ENCODE measurements at regions not wholly inside any gene's neighbourhood (a gene's known extent, or its start where the extent isn't known, plus 50 kb on each side); places are given as distances from the start of the nearest gene placed in this dataset.
"Not testable (repeated sequence)": the region's sequence is repeated elsewhere in the genome, so short reads cannot be mapped to it uniquely, and the experiment has no call there.

- no peak overlapping the region for H3K4me3 ChIP-seq (replicated peaks in 1 of 3)
- H3K9me3 ChIP-seq = no peaks in the 10 kb centered on the region
- intact Hi-C loops (cut with DNase I) = no loop called here
- no peaks in the 10 kb centered on the region for H3K27me3 ChIP-seq
- DNase-seq = no peak
- TF ChIP-seq POLR2A (IDR thresholded peaks at IDR 0.05) (no peak), CTCF (IDR thresholded peaks at IDR 0.05) (no peak)
- WGBS, 2 donors = 63 to 74% methylated on average over 3 of the region's 3 CpGs
- H3K4me1 ChIP-seq = peaks cover 0 to 6% of the 10 kb centered on the region in 2 donors
- H3K27ac ChIP-seq = no peak overlapping the region
- no peaks in the 10 kb centered on the region for H3K36me3 ChIP-seq
Observed at GRCh38 chr14:71399057-71399487, 491.8 kb downstream of the PCNX1 start.

GRCh38 chr14:71400871-71401321 lies 493.6 kb downstream of the PCNX1 start:
- intact Hi-C loops (cut with DNase I) = no loop called here
- no peaks in the 10 kb centered on the region for H3K36me3 ChIP-seq
- TF ChIP-seq CTCF (IDR thresholded peaks at IDR 0.05) (no peak), POLR2A (IDR thresholded peaks at IDR 0.05) (no peak)
- no peaks in the 10 kb centered on the region for H3K9me3 ChIP-seq
- peaks cover 0 to 6% of the 10 kb centered on the region in 2 donors for H3K4me1 ChIP-seq
- WGBS, 2 donors = 53 to 54% methylated on average over 3 of the region's 3 CpGs
- H3K4me3 ChIP-seq (replicated peaks in 1 of 3) = no peak overlapping the region
- no peak for DNase-seq
- no peak overlapping the region for H3K27ac ChIP-seq
- H3K27me3 ChIP-seq = no peaks in the 10 kb centered on the region

GRCh38 chr14:71402415-71402814 lies 495.2 kb downstream of the PCNX1 start:
- H3K4me3 ChIP-seq (replicated peaks in 1 of 3); H3K9me3 ChIP-seq; H3K36me3 ChIP-seq; H3K27ac ChIP-seq; H3K4me1 ChIP-seq; intact Hi-C loops (cut with DNase I); H3K27me3 ChIP-seq; DNase-seq: not testable (repeated sequence)
- WGBS, 2 donors = 94 to 96% methylated on average over 3 of the region's 3 CpGs

GRCh38 chr14:71403656-71404055 lies 496.4 kb downstream of the PCNX1 start:
- Histone ChIP-seq H3K4me3 (replicated peaks in 1 of 3) (no peak overlapping the region), H3K36me3 (no peaks in the 10 kb centered on the region), H3K4me1 (peaks cover 0 to 10% of the 10 kb centered on the region in 2 donors), H3K27me3 (no peaks in the 10 kb centered on the region), H3K9me3 (no peaks in the 10 kb centered on the region), H3K27ac (no peak overlapping the region)
- no peak for TF ChIP-seq POLR2A (IDR thresholded peaks at IDR 0.05)
- TF ChIP-seq CTCF (IDR thresholded peaks at IDR 0.05) = peak in 1 of 6 experiments; percentile 6
- DNase-seq = no peak
- intact Hi-C loops (cut with DNase I) = no loop called here

GRCh38 chr14:71405676-71406075 lies 498.4 kb downstream of the PCNX1 start:
- 96 to 97% methylated on average over 4 of the region's 4 CpGs for WGBS, 2 donors
- no peak for TF ChIP-seq POLR2A (IDR thresholded peaks at IDR 0.05)
- TF ChIP-seq CTCF (IDR thresholded peaks at IDR 0.05) = no peak
- peaks cover under 1 to 3% of the 10 kb centered on the region in 2 donors for H3K4me1 ChIP-seq
- no peak overlapping the region for H3K27ac ChIP-seq
- DNase-seq = no peak
- no peaks in the 10 kb centered on the region for H3K36me3 ChIP-seq
- H3K27me3 ChIP-seq = no peaks in the 10 kb centered on the region
- no peaks in the 10 kb centered on the region for H3K9me3 ChIP-seq
- H3K4me3 ChIP-seq (replicated peaks in 1 of 3) = no peak overlapping the region
- intact Hi-C loops (cut with DNase I) = no loop called here
